ENCODE measurements at regions not wholly inside any gene's neighbourhood (a gene's known extent, or its start where the extent isn't known, plus 50 kb on each side); places are given as distances from the start of the nearest gene placed in this dataset.

- TF ChIP-seq CTCF (conservative IDR thresholded peaks at IDR 0.05 in 1 of 2, IDR thresholded peaks at IDR 0.05 in 1 of 2; ENCODE audit: extremely low read depth in 1 of 2, insufficient read depth in 1 of 2, low read depth in 1 of 2, low read length in 2 of 2) (no peak), EZH2 (IDR thresholded peaks at IDR 0.05; ENCODE audit: borderline replicate concordance, low read length) (no peak)
Measured at GRCh38 chr2:172307800-172308199, 119.6 kb upstream of the ITGA6 start.
